Heart left ventricle (tissue), 13 donors: ENCODE measurements at regions not wholly inside any gene's neighbourhood (a gene's known extent, or its start where the extent isn't known, plus 50 kb on each side); places are given as distances from the start of the nearest gene placed in this dataset.

Source experiments
- POLR2A ChIP-seq, 2 donors: fragments of 450-650 bp; IDR thresholded peaks; one replicate each; pipeline ENCODE4 v1.6.1; 2017; ENCODE audit warnings: antibody characterized with exemption in 2 of 2, mild to moderate bottlenecking in 2 of 2, moderate library complexity in 2 of 2
- TF ChIP-seq, protein P1 (sequence below), 12 donors: fragments of 200-600 bp; sonication (generic) in 4 of 12; IDR thresholded peaks; one replicate each; pipeline versions ENCODE4 v1.5.0 to v1.8.0; 2018 to 2022; ENCODE audit warnings: antibody characterized with exemption in 12 of 12, mild to moderate bottlenecking in 5 of 12
- donor health status: ischemic (EF 13 %, LVEDD 7.1; RV severe dilation, severe dysfunction).
- donor health status: DM: no; HTN: yes; CAD: no.
- donor health status: DM: no; HTN: no; CAD: no.
- donor health status: ischemic (EF 25% LVEDD 6.9; RV normal size, moderate dysfunction).
- donor health status: ischemic (EF 25% LVEDD 5.7; RV mildly dilated, moderate dysfunction).
- donor health status: ischemic (EF 35%, LVEDD 5.7; RV mildly dilated, moderate dysfunction).
- donor health status: nonischemic (EF 11% LVEDD 7.7; RV severe dilation, severe dysfunction).
- donor health status: DM: yes; HTN: yes; CAD: no.
- donor health status: PGD.
- donor health status: ischemic (EF 29% LVEDD 5.4; RV normal size, mild dysfunction).
- donor health status: nonischemic (EF 23%, LVEDD 6.1; RV moderate dilation, normal function).

DNA sequence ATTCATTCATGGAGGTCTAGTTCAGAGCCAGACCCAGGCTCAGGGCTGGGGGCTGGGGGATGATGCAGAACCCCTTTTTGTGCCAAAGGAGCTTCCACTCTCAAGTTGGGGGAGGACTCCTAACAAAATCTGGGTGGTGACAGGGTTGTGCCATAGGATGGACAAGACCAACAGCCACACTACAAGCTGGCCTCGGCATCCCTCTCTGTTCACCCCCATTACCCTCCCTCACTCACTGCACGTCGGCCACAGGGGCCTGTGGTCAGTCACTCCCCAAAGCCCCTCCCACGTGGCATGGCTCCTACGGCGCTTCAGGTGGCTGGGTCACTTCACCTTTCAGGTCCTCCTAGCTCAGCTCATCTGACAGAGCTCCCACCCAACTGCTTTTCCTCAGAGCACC is 348.7 kb upstream of the ZMIZ1 start:
- TF ChIP-seq, protein P1, sequence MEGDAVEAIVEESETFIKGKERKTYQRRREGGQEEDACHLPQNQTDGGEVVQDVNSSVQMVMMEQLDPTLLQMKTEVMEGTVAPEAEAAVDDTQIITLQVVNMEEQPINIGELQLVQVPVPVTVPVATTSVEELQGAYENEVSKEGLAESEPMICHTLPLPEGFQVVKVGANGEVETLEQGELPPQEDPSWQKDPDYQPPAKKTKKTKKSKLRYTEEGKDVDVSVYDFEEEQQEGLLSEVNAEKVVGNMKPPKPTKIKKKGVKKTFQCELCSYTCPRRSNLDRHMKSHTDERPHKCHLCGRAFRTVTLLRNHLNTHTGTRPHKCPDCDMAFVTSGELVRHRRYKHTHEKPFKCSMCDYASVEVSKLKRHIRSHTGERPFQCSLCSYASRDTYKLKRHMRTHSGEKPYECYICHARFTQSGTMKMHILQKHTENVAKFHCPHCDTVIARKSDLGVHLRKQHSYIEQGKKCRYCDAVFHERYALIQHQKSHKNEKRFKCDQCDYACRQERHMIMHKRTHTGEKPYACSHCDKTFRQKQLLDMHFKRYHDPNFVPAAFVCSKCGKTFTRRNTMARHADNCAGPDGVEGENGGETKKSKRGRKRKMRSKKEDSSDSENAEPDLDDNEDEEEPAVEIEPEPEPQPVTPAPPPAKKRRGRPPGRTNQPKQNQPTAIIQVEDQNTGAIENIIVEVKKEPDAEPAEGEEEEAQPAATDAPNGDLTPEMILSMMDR (IDR thresholded peaks at IDR 0.05), result no peak
- TF ChIP-seq POLR2A (IDR thresholded peaks at IDR 0.05), result no peak
